ENCODE measurements at regions not wholly inside any gene's neighbourhood (a gene's known extent, or its start where the extent isn't known, plus 50 kb on each side); places are given as distances from the start of the nearest gene placed in this dataset.

- no peak for DNase-seq (ENCODE audit: low read depth)
Observed at GRCh38 chr17:74052993-74053711, 150.3 kb upstream of the RPL38 start.

- no peak for DNase-seq (ENCODE audit: low read depth)
Observed at GRCh38 chr17:74053712-74054078, 149.8 kb upstream of the RPL38 start.

- no peak for DNase-seq (ENCODE audit: low read depth)
Observed at GRCh38 chr17:74054249-74054648, 149.2 kb upstream of the RPL38 start.

DNA sequence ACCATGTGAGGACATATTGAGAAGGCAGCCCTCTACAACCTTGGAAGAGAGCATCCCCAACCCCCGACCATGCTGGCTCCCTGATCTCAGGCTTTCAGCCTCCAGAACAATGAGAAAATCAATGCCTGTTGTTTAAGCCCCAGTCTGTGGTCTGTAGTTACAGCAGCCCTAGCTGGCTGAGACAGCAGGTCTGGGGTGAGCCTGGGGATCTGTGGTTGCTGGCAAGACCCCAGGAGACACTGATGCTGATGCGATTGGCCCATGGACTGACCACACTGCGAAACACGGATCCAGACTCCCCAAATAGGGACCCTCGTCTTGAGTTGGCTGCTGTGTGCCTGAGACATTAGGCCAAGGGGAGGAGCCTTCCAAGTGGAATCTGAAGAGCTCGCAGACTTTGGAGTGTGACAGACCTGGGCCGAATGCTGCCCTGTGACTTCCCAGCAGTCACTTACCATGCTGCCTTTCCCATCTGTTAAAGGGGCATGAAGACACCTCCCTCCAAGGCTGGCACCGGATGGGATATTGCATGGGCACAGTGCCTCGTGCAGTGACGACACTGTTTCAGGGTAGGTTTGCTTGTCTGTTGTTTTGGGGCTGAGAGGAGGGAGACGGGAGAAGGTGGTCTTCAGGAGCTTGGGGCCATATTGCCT, 147.8 kb upstream of the RPL38 start:
- no peak for DNase-seq (ENCODE audit: low read depth)

DNA sequence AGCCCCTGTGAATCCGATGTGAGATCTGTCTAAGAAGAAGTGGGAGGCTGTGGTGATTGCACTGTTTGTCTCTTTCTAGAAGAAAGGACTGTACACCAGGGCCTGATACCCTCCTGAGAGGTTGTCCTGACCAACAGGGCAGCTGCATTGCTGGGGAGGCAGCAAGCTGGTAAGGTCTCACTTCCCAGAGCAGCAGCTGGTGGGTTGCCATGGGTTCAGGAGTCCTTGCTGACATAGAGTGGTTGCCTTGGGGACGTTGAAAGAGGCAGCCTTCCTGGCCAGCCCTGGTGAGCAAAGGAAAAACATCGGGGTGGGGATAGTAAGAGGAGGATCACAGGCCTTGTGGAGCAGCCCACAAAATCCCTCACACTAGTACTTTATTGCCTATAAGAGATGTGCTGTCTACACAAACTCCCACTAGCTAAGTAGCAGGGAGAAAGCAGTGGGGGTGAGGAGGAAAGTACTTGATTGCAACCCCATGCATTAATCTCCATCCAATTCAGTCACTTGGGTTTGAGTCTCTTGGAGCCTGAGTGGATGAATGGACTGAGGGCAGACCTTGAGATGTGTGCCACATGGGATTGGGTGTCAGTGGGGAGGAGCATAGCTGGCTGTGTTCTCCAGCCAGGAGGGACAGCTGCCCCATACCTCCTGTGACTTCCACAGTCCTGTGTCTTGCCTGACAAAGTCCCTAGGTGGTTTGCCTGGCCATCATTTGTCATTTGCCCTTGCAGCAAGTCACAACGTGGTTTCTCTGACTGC, 143.8 kb upstream of the RPL38 start:
- no peak for DNase-seq (ENCODE audit: low read depth)

- DNase-seq (ENCODE audit: low read depth): no peak
Observed at GRCh38 chr17:74061758-74062157, 141.7 kb upstream of the RPL38 start.

DNA sequence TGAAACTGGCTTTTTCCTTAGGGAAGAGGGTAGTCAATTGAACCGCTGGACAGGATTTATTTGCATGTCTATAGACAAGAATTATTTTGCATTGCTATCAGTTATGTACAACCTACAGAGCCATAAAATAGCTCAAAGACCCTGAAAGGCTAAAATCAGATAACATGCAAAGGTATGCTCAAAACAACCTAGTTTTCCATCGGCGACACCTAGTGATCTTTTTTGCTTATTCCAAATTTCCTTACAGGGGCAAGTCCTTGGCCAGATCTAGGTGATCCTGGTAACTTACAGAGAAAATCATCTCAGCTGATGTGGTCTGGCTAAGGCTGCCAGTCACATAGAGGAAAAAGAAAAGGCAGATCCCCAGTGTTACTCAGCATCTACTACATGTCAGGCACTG, 141.2 kb upstream of the RPL38 start:
- DNase-seq (ENCODE audit: low read depth): no peak

GRCh38 chr17:74063439-74063838, 140.0 kb upstream of the RPL38 start:
- DNase-seq (ENCODE audit: low read depth): no peak

DNA sequence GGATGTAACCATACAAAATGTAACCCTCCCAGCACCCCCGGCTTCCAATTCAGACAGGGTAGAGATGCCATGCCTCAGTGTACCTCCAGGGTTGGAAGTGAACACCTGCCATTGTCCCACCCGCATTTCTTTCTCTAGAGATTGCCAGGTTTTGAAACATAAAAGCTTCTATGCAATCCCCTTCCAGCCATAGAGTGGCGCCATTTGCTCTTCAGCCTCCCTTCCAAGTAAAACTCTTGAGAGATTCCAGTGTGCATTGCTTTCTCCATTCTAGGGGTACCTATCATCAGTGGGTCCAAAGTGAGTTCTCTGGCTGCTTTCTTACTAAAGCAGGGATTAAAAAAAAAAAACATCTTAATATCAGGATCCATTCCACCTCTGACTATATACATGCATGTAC, 133.1 kb upstream of the RPL38 start:
- DNase-seq (ENCODE audit: low read depth): no peak

DNA sequence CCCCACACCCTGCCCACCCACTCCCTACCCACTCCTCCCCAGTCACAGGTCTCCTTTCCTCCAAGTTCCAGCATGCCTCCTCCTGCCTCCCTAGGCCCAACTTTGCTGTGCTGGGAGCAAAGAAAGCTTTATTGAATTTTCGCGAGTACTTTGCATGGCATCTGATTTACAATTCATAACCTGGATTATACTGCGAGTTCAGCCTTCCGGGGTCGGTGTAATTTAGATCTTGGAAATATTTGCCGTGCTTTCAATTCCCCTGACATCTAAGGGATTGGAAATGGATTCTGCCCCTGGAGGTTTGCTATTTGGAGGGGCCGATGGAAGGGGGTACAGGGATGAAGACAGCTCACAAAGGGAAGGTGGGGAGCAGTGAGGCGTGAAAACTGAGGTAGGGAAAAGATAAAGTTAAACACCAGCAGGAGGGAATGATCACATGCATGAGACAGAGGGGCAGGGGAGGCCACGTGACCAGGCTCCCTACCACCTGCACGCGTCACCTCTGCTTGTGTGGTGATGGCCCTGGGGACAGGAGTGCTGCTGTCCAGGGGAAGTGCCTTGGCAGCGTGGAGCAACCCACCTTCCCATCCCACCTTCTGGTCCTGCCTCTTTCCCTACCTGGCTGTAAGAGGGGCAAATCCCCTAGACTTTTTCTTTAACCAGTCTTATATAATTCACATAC, 132.3 kb upstream of the RPL38 start:
- no peak for DNase-seq (ENCODE audit: low read depth)

DNA sequence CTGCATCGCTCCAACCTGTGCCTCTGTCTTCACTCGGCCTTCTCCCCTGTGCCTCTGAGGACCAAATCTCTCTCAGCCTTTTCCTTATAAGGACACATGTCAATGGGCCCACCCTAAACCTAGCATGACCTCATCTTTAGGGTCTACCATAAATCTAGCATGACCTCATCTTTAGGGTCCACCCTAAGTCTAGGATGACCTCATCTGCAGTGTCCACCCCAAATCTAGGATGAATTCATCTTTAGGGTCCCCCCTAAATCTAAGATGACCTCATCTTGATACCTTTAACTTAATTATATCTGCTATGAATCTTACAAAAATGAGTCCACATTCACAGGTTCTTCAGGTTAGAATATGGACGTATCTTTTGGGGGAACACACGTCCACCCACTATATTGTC, 131.1 kb upstream of the RPL38 start:
- no peak for DNase-seq (ENCODE audit: low read depth)

- DNase-seq (ENCODE audit: low read depth): no peak
Observed at GRCh38 chr17:74076446-74076845, 127.0 kb upstream of the RPL38 start.

DNA sequence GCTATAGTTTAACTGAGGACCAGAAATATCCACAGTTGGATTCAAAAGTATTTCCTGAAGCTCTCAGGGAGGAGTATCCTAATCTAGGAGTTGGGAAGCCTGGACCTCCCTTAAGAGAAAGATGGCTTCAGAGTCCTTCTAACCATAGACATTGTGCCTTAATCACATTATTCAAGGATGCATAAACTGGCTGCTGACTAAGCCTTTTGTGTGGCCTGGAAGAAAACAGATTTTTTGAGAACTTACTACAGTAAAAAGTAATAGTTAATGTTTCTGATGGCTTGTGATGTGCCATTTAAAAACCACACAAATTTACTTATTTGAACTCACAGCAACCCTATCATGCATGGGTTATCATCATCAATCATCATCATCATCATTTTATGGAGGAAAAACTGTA, 126.2 kb upstream of the RPL38 start:
- DNase-seq (ENCODE audit: low read depth): no peak

- no peak for DNase-seq (ENCODE audit: low read depth)
Observed at GRCh38 chr17:74078363-74078941, 125.0 kb upstream of the RPL38 start.

GRCh38 chr17:74079537-74080300, 123.8 kb upstream of the RPL38 start:
- no peak for DNase-seq (ENCODE audit: low read depth)

GRCh38 chr17:74080656-74081582, 122.6 kb upstream of the RPL38 start:
- DNase-seq (ENCODE audit: low read depth): no peak

DNA sequence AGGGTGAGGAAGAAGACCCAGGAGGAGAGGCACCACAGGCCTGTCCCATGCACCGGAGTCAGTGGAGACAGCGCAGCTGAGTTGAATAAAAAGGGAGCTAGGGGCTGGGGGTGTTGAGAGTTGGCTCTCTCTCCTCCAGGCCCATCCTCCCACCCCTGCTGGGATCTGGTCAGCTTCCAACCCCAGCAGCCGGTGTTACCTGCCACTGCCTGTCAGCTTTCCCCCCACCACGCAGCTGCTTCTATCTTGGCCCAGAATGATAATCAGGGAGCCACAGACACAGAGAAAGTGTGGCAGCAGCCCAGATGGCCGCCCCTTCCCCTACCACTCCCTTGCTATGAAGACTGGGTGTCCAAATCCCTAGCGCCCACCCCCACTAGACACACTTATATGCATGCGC, 120.6 kb upstream of the RPL38 start:
- no peak for DNase-seq (ENCODE audit: low read depth)

- no peak for DNase-seq (ENCODE audit: low read depth)
Observed at GRCh38 chr17:74083321-74083720, 120.2 kb upstream of the RPL38 start.

GRCh38 chr17:74085434-74085833, 118.0 kb upstream of the RPL38 start:
- DNase-seq (ENCODE audit: low read depth): no peak

- DNase-seq (ENCODE audit: low read depth): no peak
Observed at GRCh38 chr17:74087002-74087585, 116.4 kb upstream of the RPL38 start.

Data from stimulated activated CD8-positive, alpha-beta memory T cell treated with anti-CD3 and anti-CD28 coated beads, Interleukin-12 subunit alpha, Interleukin-12 subunit beta, amount 100 ng/mL, for 1 hour (primary cell).